ENCODE measurements at regions not wholly inside any gene's neighbourhood (a gene's known extent, or its start where the extent isn't known, plus 50 kb on each side); places are given as distances from the start of the nearest gene placed in this dataset.

- TF ChIP-seq ZNF773 (CRISPR knock-in tag; IDR thresholded peaks at IDR 0.05; ENCODE audit: borderline replicate concordance), result no peak
- no peak for TF ChIP-seq HES4 (CRISPR knock-in tag; IDR thresholded peaks at IDR 0.05; ENCODE audit: borderline replicate concordance)
- no peak for TF ChIP-seq DRAP1 (CRISPR knock-in tag; IDR thresholded peaks at IDR 0.05)
- no peak for TF ChIP-seq ZNF256 (CRISPR knock-in tag; conservative IDR thresholded peaks at IDR 0.05)
- TF ChIP-seq ZNF556 (CRISPR knock-in tag; IDR thresholded peaks at IDR 0.05; ENCODE audit: borderline replicate concordance), result no peak
- TF ChIP-seq NR1H2 (CRISPR knock-in tag; IDR thresholded peaks at IDR 0.05; ENCODE audit: borderline replicate concordance, low read depth), result no peak
- TF ChIP-seq ZNF83 (CRISPR knock-in tag; IDR thresholded peaks at IDR 0.05; ENCODE audit: borderline replicate concordance), result no peak
- TF ChIP-seq SRSF1 (optimal IDR thresholded peaks at IDR 0.05; ENCODE audit: low read depth, low read length), result no peak
- TF ChIP-seq CEBPZ (IDR thresholded peaks at IDR 0.05; ENCODE audit: low read length), result no peak
- no peak for TF ChIP-seq ZNF329 (CRISPR knock-in tag; IDR thresholded peaks at IDR 0.05; ENCODE audit: low read depth)
- no peak for TF ChIP-seq KDM2A (CRISPR knock-in tag; IDR thresholded peaks at IDR 0.05; ENCODE audit: borderline replicate concordance, low read depth)
- peak; percentile 35 for TF ChIP-seq TEAD3 (CRISPR knock-in tag; optimal IDR thresholded peaks at IDR 0.05; ENCODE audit: borderline replicate concordance)
- TF ChIP-seq, protein P1, sequence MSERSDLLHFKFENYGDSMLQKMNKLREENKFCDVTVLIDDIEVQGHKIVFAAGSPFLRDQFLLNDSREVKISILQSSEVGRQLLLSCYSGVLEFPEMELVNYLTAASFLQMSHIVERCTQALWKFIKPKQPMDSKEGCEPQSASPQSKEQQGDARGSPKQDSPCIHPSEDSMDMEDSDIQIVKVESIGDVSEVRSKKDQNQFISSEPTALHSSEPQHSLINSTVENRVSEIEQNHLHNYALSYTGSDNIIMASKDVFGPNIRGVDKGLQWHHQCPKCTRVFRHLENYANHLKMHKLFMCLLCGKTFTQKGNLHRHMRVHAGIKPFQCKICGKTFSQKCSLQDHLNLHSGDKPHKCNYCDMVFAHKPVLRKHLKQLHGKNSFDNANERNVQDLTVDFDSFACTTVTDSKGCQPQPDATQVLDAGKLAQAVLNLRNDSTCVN (CRISPR knock-in tag; IDR thresholded peaks at IDR 0.05; ENCODE audit: borderline replicate concordance), result no peak
- TF ChIP-seq E2F2 (CRISPR knock-in tag; IDR thresholded peaks at IDR 0.05; ENCODE audit: borderline replicate concordance), result no peak
- TF ChIP-seq ZNF101 (CRISPR knock-in tag; IDR thresholded peaks at IDR 0.05; ENCODE audit: borderline replicate concordance, low read depth), result no peak
- peak; percentile 65; the same call in 1 of the 2 replicates for TF ChIP-seq TBX2 (CRISPR knock-in tag; IDR thresholded peaks at IDR 0.05; ENCODE audit: borderline replicate concordance)
- no peak for TF ChIP-seq GATAD2A (CRISPR knock-in tag; IDR thresholded peaks at IDR 0.05)
- no peak for TF ChIP-seq MIXL1 (CRISPR knock-in tag; IDR thresholded peaks at IDR 0.05)
- no peak for TF ChIP-seq CHD4 (IDR thresholded peaks at IDR 0.05; ENCODE audit: borderline replicate concordance, low read length)
- TF ChIP-seq MBD4 (IDR thresholded peaks at IDR 0.05; ENCODE audit: borderline replicate concordance, low read length), result no peak
- TF ChIP-seq ZNF460 (CRISPR knock-in tag; IDR thresholded peaks at IDR 0.05; ENCODE audit: borderline replicate concordance), result no peak
- TF ChIP-seq, protein P2, sequence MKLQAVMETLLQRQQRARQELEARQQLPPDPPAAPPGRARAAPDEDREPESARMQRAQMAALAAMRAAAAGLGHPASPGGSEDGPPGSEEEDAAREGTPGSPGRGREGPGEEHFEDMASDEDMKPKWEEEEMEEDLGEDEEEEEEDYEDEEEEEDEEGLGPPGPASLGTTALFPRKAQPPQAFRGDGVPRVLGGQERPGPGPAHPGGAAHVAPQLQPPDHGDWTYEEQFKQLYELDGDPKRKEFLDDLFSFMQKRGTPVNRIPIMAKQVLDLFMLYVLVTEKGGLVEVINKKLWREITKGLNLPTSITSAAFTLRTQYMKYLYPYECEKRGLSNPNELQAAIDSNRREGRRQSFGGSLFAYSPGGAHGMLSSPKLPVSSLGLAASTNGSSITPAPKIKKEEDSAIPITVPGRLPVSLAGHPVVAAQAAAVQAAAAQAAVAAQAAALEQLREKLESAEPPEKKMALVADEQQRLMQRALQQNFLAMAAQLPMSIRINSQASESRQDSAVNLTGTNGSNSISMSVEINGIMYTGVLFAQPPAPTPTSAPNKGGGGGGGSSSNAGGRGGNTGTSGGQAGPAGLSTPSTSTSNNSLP (IDR thresholded peaks at IDR 0.05; ENCODE audit: low read depth, low read length), result no peak
- TF ChIP-seq YY1 (IDR thresholded peaks at IDR 0.05; ENCODE audit: insufficient read depth, insufficient replicate concordance, low read depth, low read length), result no peak
- no peak for TF ChIP-seq MEF2D (CRISPR knock-in tag; IDR thresholded peaks at IDR 0.05)
Measured at GRCh38 chr18:8959551-8960135, 142.9 kb upstream of the NDUFV2 start (continued).
